Stomach (tissue), 4 donors: ENCODE measurements at regions not wholly inside any gene's neighbourhood (a gene's known extent, or its start where the extent isn't known, plus 50 kb on each side); places are given as distances from the start of the nearest gene placed in this dataset.

Source experiments
- CTCF ChIP-seq, 7 experiments: fragments of 450-650 bp in 4 of 7; fragments of 200-600 bp in 3 of 7; sonication (generic) in 3 of 7; IDR thresholded peaks; one replicate each; pipeline ENCODE4 v1.5.1; 2016 to 2019; ENCODE audit warnings: antibody characterized with exemption in 7 of 7, control low read depth in 2 of 7, mild to moderate bottlenecking in 1 of 7
- POLR2AphosphoS5 ChIP-seq, 3 donors: sonication (generic); formaldehyde crosslinking; IDR thresholded peaks; one replicate each; pipeline ENCODE4 v1.6.1; 2016; ENCODE audit warnings: antibody characterized with exemption in 3 of 3

GRCh38 chrX:42495139-42495538 lies 282.8 kb downstream of the PPP1R2C start:
- TF ChIP-seq CTCF (IDR thresholded peaks at IDR 0.05) (no peak), POLR2AphosphoS5 (IDR thresholded peaks at IDR 0.05) (no peak)
